Spinal cord (tissue), 10 donors: ENCODE measurements at regions not wholly inside any gene's neighbourhood (a gene's known extent, or its start where the extent isn't known, plus 50 kb on each side); places are given as distances from the start of the nearest gene placed in this dataset. TPM values are rescaled to one million over a fixed set of nuclear protein-coding genes. Genes with fewer than 3 reads are reported as not detected.

Experiments used
- DNase-seq, 6 donors: peaks; one replicate each; pipeline versions ENCODE4 v3.0.0 to v3.0.0-alpha.2; 2013 to 2015; ENCODE audit warnings: low spot score in 6 of 6, low read depth in 4 of 6
- H3K27ac ChIP-seq: one replicate; pipeline ENCODE4 v1.5.1; 2013; ENCODE audit warnings: low read depth, low read length, control low read depth
- H3K27me3 ChIP-seq: one replicate; pipeline ENCODE4 v1.6.1; 2013; ENCODE audit warnings: low read length; ENCODE audit not compliant: control insufficient read depth, insufficient read depth
- H3K36me3 ChIP-seq: one replicate; pipeline ENCODE4 v1.6.1; 2013; ENCODE audit warnings: low read length; ENCODE audit not compliant: control insufficient read depth, insufficient read depth
- H3K4me1 ChIP-seq: one replicate; pipeline ENCODE4 v1.6.1; 2013; ENCODE audit warnings: low read length; ENCODE audit not compliant: control insufficient read depth, insufficient read depth
- H3K4me3 ChIP-seq: one replicate; pipeline ENCODE4 v1.5.1; 2013; ENCODE audit warnings: low read depth, low read length, control low read depth
- H3K9me3 ChIP-seq: one replicate; pipeline ENCODE4 v1.6.1; 2013; ENCODE audit warnings: low read length; ENCODE audit not compliant: control insufficient read depth, insufficient read depth
- WGBS: methylation state at CpG from one replicate; pipeline ENCODE4 v1.1.5; 2013; ENCODE audit warnings: missing lambda C conversion rate; ENCODE audit not compliant: insufficient coverage; 5-methylcytosine and 5-hydroxymethylcytosine counted together
- small RNA-seq: library from RNA; depleted of rRNA; stranded (forward); fragments of <200 nt; gene quantifications from one replicate; pipeline ENCODE3, GENCODE V24; 2014; ENCODE audit warnings: low replicate concordance
- donor health status: healthy.

DNA sequence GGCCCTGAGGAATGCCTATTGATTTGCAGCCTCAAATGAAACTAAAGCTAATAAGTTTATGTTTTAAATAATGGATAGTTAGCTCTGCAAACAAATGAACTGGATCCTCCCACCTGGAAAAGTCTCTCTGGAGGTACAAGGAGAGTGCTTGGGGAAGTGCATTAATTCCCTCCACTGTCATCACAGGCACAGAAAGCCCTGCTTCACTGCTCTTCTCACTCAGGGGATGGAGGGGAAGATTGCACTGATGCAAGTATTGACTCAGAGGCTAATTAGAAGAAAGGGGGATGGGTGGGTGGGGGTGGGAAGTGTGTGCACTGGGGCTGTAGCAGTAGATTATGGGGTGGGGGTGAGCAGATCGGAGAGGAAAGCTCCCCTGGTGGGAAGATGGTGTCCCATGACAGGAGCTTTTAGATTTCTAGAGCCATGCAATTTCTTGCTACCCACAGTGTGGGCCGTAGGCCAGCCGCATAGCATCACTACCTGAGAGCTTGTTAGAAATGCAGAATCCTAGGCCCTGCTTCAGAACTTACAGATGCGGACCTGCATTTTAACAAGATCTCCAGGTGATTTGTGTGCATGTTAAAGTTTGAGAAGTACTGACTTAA lies 163.9 kb downstream of the HIPK3 start:
- Histone ChIP-seq H3K36me3 (no peaks in the 10 kb centered on the region), H3K27ac (no peak overlapping the region), H3K4me1 (no peaks in the 10 kb centered on the region), H3K4me3 (no peak overlapping the region), H3K27me3 (no peaks in the 10 kb centered on the region), H3K9me3 (no peaks in the 10 kb centered on the region)
- DNase-seq: peak in 1 of 6 donors; percentile 78
- 92% methylated on average over 2 of the region's 4 CpGs for WGBS

GRCh38 chr11:33419924-33420323 lies 162.7 kb downstream of the HIPK3 start:
- no CpG with 5 or more reads among the region's 4 CpGs for WGBS
- Histone ChIP-seq H3K9me3 (no peaks in the 10 kb centered on the region), H3K4me3 (no peak overlapping the region)

GRCh38 chr11:33417121-33417520 lies 159.9 kb downstream of the HIPK3 start:
- H3K27ac ChIP-seq: no peak overlapping the region
- no peaks in the 10 kb centered on the region for H3K4me1 ChIP-seq
- 98% methylated on average over 6 of the region's 7 CpGs for WGBS
- no peak for DNase-seq
- H3K36me3 ChIP-seq: no peaks in the 10 kb centered on the region
- no peaks in the 10 kb centered on the region for H3K27me3 ChIP-seq
- no peak overlapping the region for H3K4me3 ChIP-seq
- no peaks in the 10 kb centered on the region for H3K9me3 ChIP-seq

More at GRCh38 chr11:33419924-33420323, 162.7 kb downstream of the HIPK3 start:
- Histone ChIP-seq H3K36me3 (no peaks in the 10 kb centered on the region), H3K27ac (no peak overlapping the region), H3K4me1 (no peaks in the 10 kb centered on the region), H3K27me3 (no peaks in the 10 kb centered on the region)
- peak in 1 of 6 donors; percentile 57 for DNase-seq

DNA sequence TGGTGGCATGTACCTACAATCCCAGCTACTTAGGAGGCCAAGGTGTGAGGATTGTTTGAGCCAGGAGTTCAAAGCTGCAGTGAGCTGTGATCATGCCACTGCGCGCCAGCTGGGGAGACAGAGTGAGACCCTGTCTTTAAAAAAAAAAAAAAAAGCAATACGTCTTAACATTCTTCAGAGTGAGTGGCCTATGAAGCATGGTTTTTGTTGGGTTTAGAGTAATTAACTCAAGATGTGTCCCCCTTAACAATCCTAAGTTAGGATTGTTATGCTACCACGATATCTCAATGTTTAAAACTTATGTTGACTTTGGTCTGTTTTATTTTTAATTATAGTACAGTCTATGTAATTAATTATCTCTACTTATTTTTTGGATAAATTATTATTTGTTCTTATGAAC lies 156.1 kb downstream of the HIPK3 start:
- Histone ChIP-seq H3K4me1 (no peaks in the 10 kb centered on the region), H3K36me3 (no peaks in the 10 kb centered on the region), H3K9me3 (no peaks in the 10 kb centered on the region), H3K27me3 (no peaks in the 10 kb centered on the region), H3K4me3 (no peak overlapping the region), H3K27ac (no peak overlapping the region)
- no peak for DNase-seq
- no CpG with 5 or more reads among the region's 4 CpGs for WGBS

- no peak overlapping the region for H3K4me3 ChIP-seq
These were observed 155.1 kb downstream of the HIPK3 start for GRCh38 chr11:33412241-33412640.

GRCh38 chr11:33411751-33412150 lies 154.6 kb downstream of the HIPK3 start:
- H3K4me1 ChIP-seq: no peaks in the 10 kb centered on the region

More at GRCh38 chr11:33412241-33412640, 155.1 kb downstream of the HIPK3 start:
- Histone ChIP-seq H3K36me3 (no peaks in the 10 kb centered on the region), H3K9me3 (no peaks in the 10 kb centered on the region), H3K27me3 (no peaks in the 10 kb centered on the region), H3K27ac (no peak overlapping the region), H3K4me1 (no peaks in the 10 kb centered on the region)
- peak in 1 of 6 donors; percentile 24 for DNase-seq

GRCh38 chr11:33410086-33410765 lies 153.0 kb downstream of the HIPK3 start:
- Histone ChIP-seq H3K4me1 (no peaks in the 10 kb centered on the region), H3K27ac (no peak overlapping the region), H3K9me3 (no peaks in the 10 kb centered on the region), H3K4me3 (no peak overlapping the region), H3K36me3 (no peaks in the 10 kb centered on the region), H3K27me3 (no peaks in the 10 kb centered on the region)
- no peak for DNase-seq
- 90% methylated on average over 1 of the region's 4 CpGs for WGBS

More at GRCh38 chr11:33411751-33412150, 154.6 kb downstream of the HIPK3 start:
- Histone ChIP-seq H3K4me3 (no peak overlapping the region), H3K27me3 (no peaks in the 10 kb centered on the region), H3K9me3 (no peaks in the 10 kb centered on the region), H3K36me3 (no peaks in the 10 kb centered on the region), H3K27ac (no peak overlapping the region)
- DNase-seq: no peak
- WGBS: 88% methylated on average over 1 of the region's 4 CpGs

Small RNAs in the stretch of these regions (small RNA-seq; reads per million reads assigned to genes)
- gene AL133399.1: not detected
